ENCODE measurements at regions not wholly inside any gene's neighbourhood (a gene's known extent, or its start where the extent isn't known, plus 50 kb on each side); places are given as distances from the start of the nearest gene placed in this dataset.

DNA sequence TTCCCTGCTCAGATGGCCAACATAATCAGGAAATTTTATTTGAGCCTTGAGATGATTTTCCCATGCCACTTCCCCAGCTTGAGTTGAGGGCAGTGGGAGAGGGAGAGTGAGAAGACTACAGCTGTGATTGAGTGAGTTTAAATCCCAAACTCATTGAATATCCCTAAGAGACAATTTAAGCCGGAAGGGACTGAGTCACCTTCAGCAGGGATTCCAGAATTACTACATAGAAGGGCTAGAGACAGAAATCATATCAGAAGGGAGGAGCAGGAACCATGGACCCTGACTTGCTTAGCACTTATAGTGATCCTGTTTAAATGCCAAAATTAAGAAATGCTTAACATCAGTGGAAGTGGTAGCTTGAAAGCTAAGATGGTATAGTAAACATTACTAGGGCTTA lies 312.2 kb upstream of the SLCO3A1 start:
- H3K4me3 ChIP-seq (ENCODE audit: low read depth in 1 of 2, low read length in 2 of 2) = no peak overlapping the region
- H3K9me3 ChIP-seq (ENCODE audit: control insufficient read depth in 1 of 2, low read length in 2 of 2) = no peaks in the 10 kb centered on the region
- H3K36me3 ChIP-seq (ENCODE audit: control insufficient read depth in 1 of 2, insufficient read depth in 2 of 2, low read length in 2 of 2) = no peaks in the 10 kb centered on the region
- no peaks in the 10 kb centered on the region for H3K27me3 ChIP-seq (ENCODE audit: control insufficient read depth in 1 of 2, insufficient read depth in 2 of 2, low read length in 2 of 2)
- H3K27ac ChIP-seq (ENCODE audit: low read depth, low read length) = no peak overlapping the region
- no peak overlapping the region for H3K9ac ChIP-seq (ENCODE audit: low read depth in 1 of 2, low read length in 2 of 2)
- peaks cover 14 to 20% of the 10 kb centered on the region in 2 donors for H3K4me1 ChIP-seq (ENCODE audit: control insufficient read depth in 1 of 2, insufficient read depth in 2 of 2, low read length in 2 of 2)

DNA sequence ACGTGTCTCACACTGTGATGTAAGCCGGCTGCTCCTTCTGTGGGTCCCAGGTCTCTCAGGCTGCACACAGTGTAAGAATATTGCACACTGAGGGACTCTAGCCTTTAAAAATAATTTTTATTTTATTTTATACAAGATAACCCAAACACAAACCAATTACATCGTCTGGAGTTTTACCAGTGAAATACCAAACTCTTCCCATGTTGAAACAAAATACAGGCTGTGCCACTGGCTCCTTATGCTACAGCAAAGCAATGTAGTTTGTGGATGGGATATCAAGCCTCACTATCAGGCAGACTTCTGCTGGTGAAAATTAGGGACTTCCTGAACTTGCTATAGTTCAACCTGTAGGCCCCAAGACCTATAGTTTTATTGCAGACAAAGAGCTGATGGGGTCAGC lies 311.3 kb upstream of the SLCO3A1 start:
- no peak overlapping the region for H3K9ac ChIP-seq (ENCODE audit: low read depth in 1 of 2, low read length in 2 of 2)
- no peaks in the 10 kb centered on the region for H3K36me3 ChIP-seq (ENCODE audit: control insufficient read depth in 1 of 2, insufficient read depth in 2 of 2, low read length in 2 of 2)
- H3K4me1 ChIP-seq (ENCODE audit: control insufficient read depth in 1 of 2, insufficient read depth in 2 of 2, low read length in 2 of 2) = peaks cover 10 to 12% of the 10 kb centered on the region in 2 donors
- no peak overlapping the region for H3K4me3 ChIP-seq (ENCODE audit: low read depth in 1 of 2, low read length in 2 of 2)
- no peaks in the 10 kb centered on the region for H3K9me3 ChIP-seq (ENCODE audit: control insufficient read depth in 1 of 2, low read length in 2 of 2)
- H3K27ac ChIP-seq (ENCODE audit: low read depth, low read length) = no peak overlapping the region
- no peaks in the 10 kb centered on the region for H3K27me3 ChIP-seq (ENCODE audit: control insufficient read depth in 1 of 2, insufficient read depth in 2 of 2, low read length in 2 of 2)

DNA sequence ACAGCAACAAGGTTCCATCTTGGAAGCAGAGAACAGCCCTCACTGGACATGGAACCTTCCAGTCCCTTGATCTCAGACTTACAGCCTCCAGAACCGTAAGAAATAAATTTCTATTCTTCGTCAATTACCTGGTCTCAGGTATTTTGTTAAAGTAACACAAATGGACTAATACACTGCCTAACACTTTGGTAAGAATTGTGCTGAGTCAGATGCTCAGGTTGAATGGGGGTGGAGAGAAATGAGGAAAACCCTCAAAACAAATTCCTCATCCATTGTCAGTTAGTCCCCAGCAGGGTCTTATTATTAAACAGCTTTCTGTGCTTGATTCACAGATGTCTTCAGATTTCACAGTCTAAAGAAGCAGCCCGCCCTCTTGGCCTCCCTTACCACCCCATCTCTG lies 306.2 kb upstream of the SLCO3A1 start:
- Histone ChIP-seq H3K27me3 (ENCODE audit: control insufficient read depth in 1 of 2, insufficient read depth in 2 of 2, low read length in 2 of 2) (no peaks in the 10 kb centered on the region), H3K4me3 (ENCODE audit: low read depth in 1 of 2, low read length in 2 of 2) (no peak overlapping the region), H3K4me1 (ENCODE audit: control insufficient read depth in 1 of 2, insufficient read depth in 2 of 2, low read length in 2 of 2) (no peaks in the 10 kb centered on the region), H3K9me3 (ENCODE audit: control insufficient read depth in 1 of 2, low read length in 2 of 2) (no peaks in the 10 kb centered on the region), H3K9ac (ENCODE audit: low read depth in 1 of 2, low read length in 2 of 2) (no peak overlapping the region), H3K36me3 (ENCODE audit: control insufficient read depth in 1 of 2, insufficient read depth in 2 of 2, low read length in 2 of 2) (no peaks in the 10 kb centered on the region), H3K27ac (ENCODE audit: low read depth, low read length) (no peak overlapping the region)

DNA sequence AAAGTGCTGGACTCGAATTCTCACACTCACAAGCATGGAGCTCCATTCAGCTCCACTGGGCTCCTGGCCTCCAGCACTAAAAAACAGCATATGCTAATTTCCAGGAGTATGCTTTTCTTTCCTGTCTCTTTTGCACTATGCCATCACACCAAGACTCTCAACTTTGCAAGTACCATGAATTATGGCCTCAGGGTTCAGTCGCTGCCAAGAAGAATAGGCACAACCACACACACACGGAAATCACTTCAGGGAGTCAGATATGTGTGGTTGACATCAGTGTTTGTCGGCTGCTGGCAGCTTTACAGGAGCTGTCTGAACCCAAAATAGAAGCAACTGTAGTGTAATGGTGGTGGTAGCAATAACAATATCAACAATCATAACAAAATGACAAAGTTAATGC lies 305.0 kb upstream of the SLCO3A1 start:
- no peak overlapping the region for H3K9ac ChIP-seq (ENCODE audit: low read depth in 1 of 2, low read length in 2 of 2)
- H3K36me3 ChIP-seq (ENCODE audit: control insufficient read depth in 1 of 2, insufficient read depth in 2 of 2, low read length in 2 of 2) = no peaks in the 10 kb centered on the region
- no peaks in the 10 kb centered on the region for H3K4me1 ChIP-seq (ENCODE audit: control insufficient read depth in 1 of 2, insufficient read depth in 2 of 2, low read length in 2 of 2)
- no peaks in the 10 kb centered on the region for H3K27me3 ChIP-seq (ENCODE audit: control insufficient read depth in 1 of 2, insufficient read depth in 2 of 2, low read length in 2 of 2)
- no peak overlapping the region for H3K27ac ChIP-seq (ENCODE audit: low read depth, low read length)
- no peak overlapping the region for H3K4me3 ChIP-seq (ENCODE audit: low read depth in 1 of 2, low read length in 2 of 2)
- H3K9me3 ChIP-seq (ENCODE audit: control insufficient read depth in 1 of 2, low read length in 2 of 2) = no peaks in the 10 kb centered on the region

DNA sequence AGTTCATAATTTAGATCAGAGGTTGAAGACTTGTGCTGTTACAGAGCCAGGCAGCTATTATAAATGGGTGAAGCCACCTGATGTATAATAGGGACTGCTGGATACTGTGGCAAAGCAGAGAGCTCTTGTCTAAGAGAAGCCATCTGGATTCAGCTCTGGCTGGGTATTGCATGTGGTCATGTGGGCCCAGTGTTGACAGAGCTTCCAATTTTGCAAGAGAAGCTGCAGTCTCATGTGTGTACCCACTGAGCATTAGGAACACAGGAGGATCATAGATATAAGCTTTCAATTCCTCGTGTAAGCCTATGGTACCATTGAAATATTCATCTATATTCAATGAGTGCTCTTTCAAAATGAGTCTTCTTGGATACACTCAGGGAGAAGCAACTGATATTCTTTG lies 303.9 kb upstream of the SLCO3A1 start:
- no peaks in the 10 kb centered on the region for H3K36me3 ChIP-seq (ENCODE audit: control insufficient read depth in 1 of 2, insufficient read depth in 2 of 2, low read length in 2 of 2)
- H3K27me3 ChIP-seq (ENCODE audit: control insufficient read depth in 1 of 2, insufficient read depth in 2 of 2, low read length in 2 of 2) = peaks cover 0 to 3% of the 10 kb centered on the region in 2 donors

DNA sequence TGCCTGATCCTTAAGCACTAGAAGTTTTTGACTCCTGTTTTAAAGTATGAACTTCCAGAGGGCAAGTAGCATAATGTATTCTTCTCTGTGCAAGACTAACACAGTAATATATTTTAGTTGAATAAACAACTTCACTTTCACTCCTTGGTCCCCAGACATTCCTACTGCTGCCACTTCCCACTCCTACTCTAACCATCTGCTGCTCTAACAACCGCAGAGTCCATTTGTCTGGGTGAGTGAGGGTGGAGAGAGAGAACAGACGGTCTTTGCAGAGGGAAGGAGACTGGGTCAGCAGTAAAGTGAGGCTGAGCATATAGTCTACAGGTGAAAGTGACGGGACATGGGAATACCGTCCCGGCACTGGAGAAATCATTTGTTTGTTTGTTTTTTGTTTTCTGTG lies 301.0 kb upstream of the SLCO3A1 start:
- Histone ChIP-seq H3K36me3 (ENCODE audit: control insufficient read depth in 1 of 2, insufficient read depth in 2 of 2, low read length in 2 of 2) (no peaks in the 10 kb centered on the region), H3K4me1 (ENCODE audit: control insufficient read depth in 1 of 2, insufficient read depth in 2 of 2, low read length in 2 of 2) (no peaks in the 10 kb centered on the region), H3K9me3 (ENCODE audit: control insufficient read depth in 1 of 2, low read length in 2 of 2) (no peaks in the 10 kb centered on the region), H3K9ac (ENCODE audit: low read depth in 1 of 2, low read length in 2 of 2) (no peak overlapping the region), H3K4me3 (ENCODE audit: low read depth in 1 of 2, low read length in 2 of 2) (no peak overlapping the region), H3K27me3 (ENCODE audit: control insufficient read depth in 1 of 2, insufficient read depth in 2 of 2, low read length in 2 of 2) (peaks cover 0 to 3% of the 10 kb centered on the region in 2 donors), H3K27ac (ENCODE audit: low read depth, low read length) (no peak overlapping the region)

More for the DNA sequence above, 303.9 kb upstream of the SLCO3A1 start:
- Histone ChIP-seq H3K4me1 (ENCODE audit: control insufficient read depth in 1 of 2, insufficient read depth in 2 of 2, low read length in 2 of 2) (no peaks in the 10 kb centered on the region), H3K9me3 (ENCODE audit: control insufficient read depth in 1 of 2, low read length in 2 of 2) (no peaks in the 10 kb centered on the region), H3K27ac (ENCODE audit: low read depth, low read length) (no peak overlapping the region), H3K4me3 (ENCODE audit: low read depth in 1 of 2, low read length in 2 of 2) (no peak overlapping the region), H3K9ac (ENCODE audit: low read depth in 1 of 2, low read length in 2 of 2) (no peak overlapping the region)

DNA sequence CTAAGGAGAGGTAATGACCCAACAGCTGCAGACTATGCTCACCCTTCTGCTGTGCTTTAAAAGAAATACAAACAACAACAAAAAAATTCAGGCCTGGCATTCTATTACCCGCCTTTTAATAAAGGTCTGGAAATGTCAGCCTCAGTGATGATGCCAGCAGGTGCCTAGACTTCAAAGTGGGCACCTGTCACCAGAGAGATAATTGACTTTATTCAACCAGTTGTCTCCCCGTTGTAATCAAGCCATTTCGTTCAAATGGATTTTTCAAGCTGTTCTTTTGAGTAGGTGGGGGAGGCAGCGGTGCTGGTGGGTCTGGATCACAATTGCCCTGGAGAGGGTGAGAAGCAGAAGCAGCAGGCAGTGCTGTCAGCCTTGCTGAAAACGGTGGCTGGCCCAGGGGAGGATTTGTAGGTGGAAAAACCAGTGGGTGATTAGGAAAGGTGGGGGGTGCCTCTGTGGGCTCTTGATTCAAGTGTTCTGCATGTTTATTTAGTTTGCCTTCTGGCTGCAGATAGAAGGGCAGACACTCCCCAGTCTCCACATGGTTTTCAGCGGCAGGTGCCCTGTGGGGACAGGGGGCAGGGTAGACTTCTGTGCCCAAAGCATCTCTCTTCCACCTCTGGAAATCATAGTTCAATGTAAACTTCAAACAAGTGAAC lies 300.2 kb upstream of the SLCO3A1 start:
- no peaks in the 10 kb centered on the region for H3K4me1 ChIP-seq (ENCODE audit: control insufficient read depth in 1 of 2, insufficient read depth in 2 of 2, low read length in 2 of 2)
- H3K36me3 ChIP-seq (ENCODE audit: control insufficient read depth in 1 of 2, insufficient read depth in 2 of 2, low read length in 2 of 2) = no peaks in the 10 kb centered on the region
- H3K27ac ChIP-seq (ENCODE audit: low read depth, low read length) = no peak overlapping the region
- H3K9me3 ChIP-seq (ENCODE audit: control insufficient read depth in 1 of 2, low read length in 2 of 2) = no peaks in the 10 kb centered on the region
- H3K9ac ChIP-seq (ENCODE audit: low read depth in 1 of 2, low read length in 2 of 2) = no peak overlapping the region
- no peak overlapping the region for H3K4me3 ChIP-seq (ENCODE audit: low read depth in 1 of 2, low read length in 2 of 2)
- peaks cover 0 to 3% of the 10 kb centered on the region in 2 donors for H3K27me3 ChIP-seq (ENCODE audit: control insufficient read depth in 1 of 2, insufficient read depth in 2 of 2, low read length in 2 of 2)

DNA sequence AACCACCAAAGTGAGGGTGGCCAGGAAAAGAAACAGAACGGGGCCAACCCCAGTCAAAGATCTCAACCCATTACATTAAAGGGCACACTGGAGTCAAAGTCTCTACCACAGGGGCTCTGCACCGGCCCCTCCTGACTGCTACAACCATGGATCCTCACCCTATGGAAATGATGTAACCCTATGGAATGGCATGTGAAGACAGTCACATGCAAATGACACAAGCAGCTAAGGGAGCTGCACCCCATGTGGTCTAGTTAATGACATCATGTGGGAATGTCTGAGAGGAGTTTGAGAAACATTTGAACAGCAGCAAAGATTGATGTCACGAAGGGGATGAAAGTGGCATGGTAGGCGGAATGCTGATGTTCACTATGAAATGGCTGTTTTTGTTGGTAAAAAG lies 298.2 kb upstream of the SLCO3A1 start:
- peaks cover 0 to 3% of the 10 kb centered on the region in 2 donors for H3K27me3 ChIP-seq (ENCODE audit: control insufficient read depth in 1 of 2, insufficient read depth in 2 of 2, low read length in 2 of 2)
- no peak overlapping the region for H3K9ac ChIP-seq (ENCODE audit: low read depth in 1 of 2, low read length in 2 of 2)
- no peak overlapping the region for H3K4me3 ChIP-seq (ENCODE audit: low read depth in 1 of 2, low read length in 2 of 2)
- no peaks in the 10 kb centered on the region for H3K4me1 ChIP-seq (ENCODE audit: control insufficient read depth in 1 of 2, insufficient read depth in 2 of 2, low read length in 2 of 2)
- no peak overlapping the region for H3K27ac ChIP-seq (ENCODE audit: low read depth, low read length)
- H3K36me3 ChIP-seq (ENCODE audit: control insufficient read depth in 1 of 2, insufficient read depth in 2 of 2, low read length in 2 of 2) = no peaks in the 10 kb centered on the region
- H3K9me3 ChIP-seq (ENCODE audit: control insufficient read depth in 1 of 2, low read length in 2 of 2) = no peaks in the 10 kb centered on the region

DNA sequence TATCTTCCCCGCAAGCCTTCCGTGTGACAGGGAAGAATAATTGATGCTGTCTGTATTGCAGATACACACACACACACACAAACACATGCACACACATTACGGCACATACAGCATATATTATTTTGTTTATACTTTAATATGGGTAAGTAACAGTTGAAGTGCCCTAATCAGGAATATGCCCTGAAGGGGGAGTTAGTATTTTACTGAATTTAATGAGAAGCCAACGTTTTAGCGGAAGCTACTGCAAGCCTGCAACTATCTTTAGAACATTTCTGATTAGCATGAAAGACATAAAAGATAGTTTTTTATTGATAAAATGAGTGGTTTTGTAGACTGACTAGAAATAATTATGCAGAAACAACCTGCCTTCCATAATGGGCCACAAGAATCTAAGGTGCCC lies 296.6 kb upstream of the SLCO3A1 start:
- no peak overlapping the region for H3K9ac ChIP-seq (ENCODE audit: low read depth in 1 of 2, low read length in 2 of 2)

DNA sequence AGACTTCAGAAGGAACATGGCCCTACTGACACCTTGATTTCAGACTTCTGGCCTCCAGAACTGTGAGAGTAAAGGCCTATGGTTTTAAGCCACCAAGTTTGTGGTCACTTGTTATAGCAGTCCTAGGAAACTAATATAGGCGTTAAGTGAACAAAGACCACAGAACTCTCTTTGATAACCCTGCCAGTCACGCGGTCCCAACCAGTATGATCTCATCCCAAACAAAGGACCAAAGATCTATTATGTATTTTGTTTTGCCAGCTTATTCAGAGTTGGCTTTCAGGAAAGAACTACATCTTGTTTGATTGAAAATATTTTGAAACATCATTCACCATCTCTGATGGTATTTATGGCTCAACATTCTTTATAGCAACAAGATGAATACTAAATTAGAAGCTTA lies 294.4 kb upstream of the SLCO3A1 start:
- no peak overlapping the region for H3K4me3 ChIP-seq (ENCODE audit: low read depth in 1 of 2, low read length in 2 of 2)
- H3K27me3 ChIP-seq (ENCODE audit: control insufficient read depth in 1 of 2, insufficient read depth in 2 of 2, low read length in 2 of 2) = peaks cover 0 to 2% of the 10 kb centered on the region in 2 donors
- H3K27ac ChIP-seq (ENCODE audit: low read depth, low read length) = no peak overlapping the region
- H3K9me3 ChIP-seq (ENCODE audit: control insufficient read depth in 1 of 2, low read length in 2 of 2) = no peaks in the 10 kb centered on the region
- H3K9ac ChIP-seq (ENCODE audit: low read depth in 1 of 2, low read length in 2 of 2) = no peak overlapping the region
- H3K36me3 ChIP-seq (ENCODE audit: control insufficient read depth in 1 of 2, insufficient read depth in 2 of 2, low read length in 2 of 2) = no peaks in the 10 kb centered on the region
- no peaks in the 10 kb centered on the region for H3K4me1 ChIP-seq (ENCODE audit: control insufficient read depth in 1 of 2, insufficient read depth in 2 of 2, low read length in 2 of 2)

More for the DNA sequence above, 296.6 kb upstream of the SLCO3A1 start:
- Histone ChIP-seq H3K4me3 (ENCODE audit: low read depth in 1 of 2, low read length in 2 of 2) (no peak overlapping the region), H3K36me3 (ENCODE audit: control insufficient read depth in 1 of 2, insufficient read depth in 2 of 2, low read length in 2 of 2) (no peaks in the 10 kb centered on the region), H3K4me1 (ENCODE audit: control insufficient read depth in 1 of 2, insufficient read depth in 2 of 2, low read length in 2 of 2) (no peaks in the 10 kb centered on the region), H3K9me3 (ENCODE audit: control insufficient read depth in 1 of 2, low read length in 2 of 2) (no peaks in the 10 kb centered on the region), H3K27me3 (ENCODE audit: control insufficient read depth in 1 of 2, insufficient read depth in 2 of 2, low read length in 2 of 2) (peaks cover 0 to 3% of the 10 kb centered on the region in 2 donors), H3K27ac (ENCODE audit: low read depth, low read length) (no peak overlapping the region)

All from duodenal mucosa (tissue), 2 donors.